Progenitor cell of endocrine pancreas (in vitro differentiated cells): ENCODE measurements at regions not wholly inside any gene's neighbourhood (a gene's known extent, or its start where the extent isn't known, plus 50 kb on each side); places are given as distances from the start of the nearest gene placed in this dataset.
A peak's percentile ranks its signal among the peaks of the same experiment; 100 is the strongest.

Source experiments
- DNase-seq: peaks from one replicate; pipeline ENCODE4 v3.0.0; 2021; ENCODE audit warnings: low spot score; ENCODE audit not compliant: unreplicated experiment
- H3K27ac Mint-ChIP-seq: 2 replicates; pipeline ENCODE4 v1.8.0; 2021; ENCODE audit warnings: mild to moderate bottlenecking, moderate library complexity, mixed read lengths
- H3K27me3 Mint-ChIP-seq: 2 replicates; pipeline ENCODE4 v1.8.0; 2021; ENCODE audit warnings: mixed read lengths
- H3K36me3 Mint-ChIP-seq: 2 replicates; pipeline ENCODE4 v1.8.0; 2022; ENCODE audit warnings: mixed read lengths; ENCODE audit not compliant: insufficient read depth
- H3K4me1 Mint-ChIP-seq: 2 replicates; pipeline ENCODE4 v1.8.0; 2021; ENCODE audit warnings: low read depth, mixed read lengths
- H3K4me3 Mint-ChIP-seq: 2 replicates; pipeline ENCODE4 v1.8.0; 2021; ENCODE audit warnings: low read depth, mild to moderate bottlenecking, moderate library complexity, mixed read lengths
- H3K9me3 Mint-ChIP-seq: 2 replicates; pipeline ENCODE4 v1.8.0; 2021; ENCODE audit warnings: low read depth, mixed read lengths
- CTCF ChIP-seq: fragments of 200-600 bp; sonication (generic); IDR thresholded peaks from one replicate; pipeline ENCODE4 v1.5.0; 2021; ENCODE audit warnings: antibody characterized with exemption, mild to moderate bottlenecking; ENCODE audit not compliant: unreplicated experiment

GRCh38 chr13:104843401-104843800 lies 1692.1 kb downstream of the EFNB2 start:
- Mint-ChIP-seq H3K36me3 (no peaks in the 10 kb centered on the region), H3K4me1 (peaks cover 4% of the 10 kb centered on the region), H3K4me3 (no peak overlapping the region), H3K9me3 (no peaks in the 10 kb centered on the region), H3K27me3 (peaks cover 2% of the 10 kb centered on the region), H3K27ac (no peak overlapping the region)
- TF ChIP-seq CTCF, result no peak
- DNase-seq, result no peak

- Mint-ChIP-seq H3K4me1 (no peaks in the 10 kb centered on the region), H3K27ac (no peak overlapping the region), H3K4me3 (no peak overlapping the region), H3K36me3 (no peaks in the 10 kb centered on the region), H3K27me3 (peaks cover 8% of the 10 kb centered on the region), H3K9me3 (no peaks in the 10 kb centered on the region)
- no peak for DNase-seq
- TF ChIP-seq CTCF, result no peak
These were observed 1694.4 kb downstream of the EFNB2 start for GRCh38 chr13:104841110-104841509.

- no peak for DNase-seq
- no peak overlapping the region for H3K4me3 Mint-ChIP-seq
- TF ChIP-seq CTCF, result no peak
- H3K36me3 Mint-ChIP-seq, result no peaks in the 10 kb centered on the region
- H3K27ac Mint-ChIP-seq, result no peak overlapping the region
- H3K27me3 Mint-ChIP-seq, result peaks cover 5% of the 10 kb centered on the region
- no peaks in the 10 kb centered on the region for H3K9me3 Mint-ChIP-seq
- no peaks in the 10 kb centered on the region for H3K4me1 Mint-ChIP-seq
These were observed 1697.7 kb downstream of the EFNB2 start for GRCh38 chr13:104837756-104838155.

- Mint-ChIP-seq H3K4me3 (no peak overlapping the region), H3K36me3 (no peaks in the 10 kb centered on the region), H3K4me1 (no peaks in the 10 kb centered on the region), H3K27me3 (peaks cover 5% of the 10 kb centered on the region), H3K27ac (no peak overlapping the region), H3K9me3 (no peaks in the 10 kb centered on the region)
- no peak for TF ChIP-seq CTCF
- no peak for DNase-seq
These were observed 1702.2 kb downstream of the EFNB2 start for GRCh38 chr13:104833221-104833620.

- no peaks in the 10 kb centered on the region for H3K4me1 Mint-ChIP-seq
- peaks cover 1% of the 10 kb centered on the region for H3K9me3 Mint-ChIP-seq
- TF ChIP-seq CTCF, result no peak
- no peak for DNase-seq
- H3K36me3 Mint-ChIP-seq, result no peaks in the 10 kb centered on the region
- H3K27ac Mint-ChIP-seq, result peak overlapping the region; percentile 10
- no peak overlapping the region for H3K4me3 Mint-ChIP-seq
- no peaks in the 10 kb centered on the region for H3K27me3 Mint-ChIP-seq
These were observed 1703.2 kb downstream of the EFNB2 start for GRCh38 chr13:104832231-104832630.
